Mesodermal cell (in vitro differentiated cells): ENCODE measurements at regions not wholly inside any gene's neighbourhood (a gene's known extent, or its start where the extent isn't known, plus 50 kb on each side); places are given as distances from the start of the nearest gene placed in this dataset.

Experiments used
- H3K27ac ChIP-seq: 2 replicates; pipeline ENCODE4 v1.7.0; 2013; ENCODE audit warnings: mild to moderate bottlenecking, low read depth, low read length, moderate library complexity; ENCODE audit not compliant: severe bottlenecking
- H3K36me3 ChIP-seq: 2 replicates; pipeline ENCODE4 v1.7.1; 2013; ENCODE audit warnings: mild to moderate bottlenecking, low read length, moderate library complexity; ENCODE audit not compliant: control insufficient read depth, insufficient read depth
- H3K4me1 ChIP-seq: one replicate; pipeline ENCODE4 v1.7.1; 2013; ENCODE audit warnings: mild to moderate bottlenecking, low read length; ENCODE audit not compliant: insufficient read depth, control insufficient read depth, poor library complexity, severe bottlenecking
- H3K4me3 ChIP-seq: 2 replicates; pipeline ENCODE4 v1.7.0; 2013; ENCODE audit warnings: low read length, control low read depth, mild to moderate bottlenecking; ENCODE audit not compliant: insufficient read depth, poor library complexity, severe bottlenecking; ENCODE audit errors: extremely low read depth
- H3K9me3 ChIP-seq: 2 replicates; pipeline ENCODE4 v1.7.1; 2013; ENCODE audit warnings: mild to moderate bottlenecking, low read length, moderate library complexity; ENCODE audit not compliant: control insufficient read depth
- WGBS, 2 experiments: methylation state at CpG; one replicate each; pipeline ENCODE4 v1.1.5; 2013; ENCODE audit warnings: missing lambda C conversion rate in 2 of 2; ENCODE audit not compliant: insufficient coverage in 2 of 2; 5-methylcytosine and 5-hydroxymethylcytosine counted together

GRCh38 chr9:15113288-15113687 lies 193.7 kb downstream of the TTC39B start:
- Histone ChIP-seq H3K27ac (no peak overlapping the region), H3K4me3 (no peak overlapping the region), H3K36me3 (no peaks in the 10 kb centered on the region), H3K4me1 (peaks cover 7% of the 10 kb centered on the region), H3K9me3 (no peaks in the 10 kb centered on the region)

GRCh38 chr9:15111071-15111470 lies 195.9 kb downstream of the TTC39B start:
- H3K4me3 ChIP-seq: no peak overlapping the region
- H3K36me3 ChIP-seq: no peaks in the 10 kb centered on the region
- H3K4me1 ChIP-seq: peaks cover under 1% of the 10 kb centered on the region
- no peaks in the 10 kb centered on the region for H3K9me3 ChIP-seq
- H3K27ac ChIP-seq: no peak overlapping the region

GRCh38 chr9:15104826-15105420 lies 194.7 kb upstream of the FREM1 start:
- no peaks in the 10 kb centered on the region for H3K4me1 ChIP-seq
- no peak overlapping the region for H3K27ac ChIP-seq
- no peaks in the 10 kb centered on the region for H3K9me3 ChIP-seq
- 0% methylated on average over 1 of the region's 4 CpGs for WGBS, 2 experiments
- no peaks in the 10 kb centered on the region for H3K36me3 ChIP-seq
- H3K4me3 ChIP-seq: no peak overlapping the region

GRCh38 chr9:15103290-15103689 lies 193.1 kb upstream of the FREM1 start:
- no peaks in the 10 kb centered on the region for H3K36me3 ChIP-seq
- H3K27ac ChIP-seq: no peak overlapping the region
- no peaks in the 10 kb centered on the region for H3K9me3 ChIP-seq
- H3K4me3 ChIP-seq: no peak overlapping the region
- no peaks in the 10 kb centered on the region for H3K4me1 ChIP-seq
- WGBS, 2 experiments: 83 to 94% methylated on average over 1 to 2 of the region's 3 CpGs

- H3K27ac ChIP-seq: no peak overlapping the region
- no peak overlapping the region for H3K4me3 ChIP-seq
- 96 to 100% methylated on average over 6 to 7 of the region's 7 CpGs for WGBS, 2 experiments
- H3K36me3 ChIP-seq: no peaks in the 10 kb centered on the region
- no peaks in the 10 kb centered on the region for H3K4me1 ChIP-seq
- H3K9me3 ChIP-seq: no peaks in the 10 kb centered on the region
These were observed 190.9 kb upstream of the FREM1 start for GRCh38 chr9:15101095-15101494.

GRCh38 chr9:15100571-15100970 lies 190.3 kb upstream of the FREM1 start:
- WGBS, 2 experiments: 50% methylated on average over 2 of the region's 2 CpGs; no CpG with 5 or more reads in 1 of the 2 experiments
- no peak overlapping the region for H3K4me3 ChIP-seq
- no peaks in the 10 kb centered on the region for H3K4me1 ChIP-seq
- H3K36me3 ChIP-seq: no peaks in the 10 kb centered on the region
- H3K27ac ChIP-seq: peak overlapping the region; percentile 62
- H3K9me3 ChIP-seq: no peaks in the 10 kb centered on the region

- no peaks in the 10 kb centered on the region for H3K9me3 ChIP-seq
- no peaks in the 10 kb centered on the region for H3K4me1 ChIP-seq
- H3K36me3 ChIP-seq: no peaks in the 10 kb centered on the region
- no peak overlapping the region for H3K27ac ChIP-seq
- no peak overlapping the region for H3K4me3 ChIP-seq
- 80% methylated on average over 1 of the region's 2 CpGs; no CpG with 5 or more reads in 1 of the 2 experiments for WGBS, 2 experiments
These were observed 186.7 kb upstream of the FREM1 start for GRCh38 chr9:15096972-15097371.

- Histone ChIP-seq H3K27ac (no peak overlapping the region), H3K4me1 (no peaks in the 10 kb centered on the region), H3K4me3 (no peak overlapping the region), H3K36me3 (no peaks in the 10 kb centered on the region), H3K9me3 (no peaks in the 10 kb centered on the region)
- WGBS, 2 experiments: 83% methylated on average over 1 of the region's 3 CpGs; no CpG with 5 or more reads in 1 of the 2 experiments
These were observed 176.6 kb upstream of the FREM1 start for GRCh38 chr9:15086778-15087324.

GRCh38 chr9:15086156-15086763 lies 176.0 kb upstream of the FREM1 start:
- Histone ChIP-seq H3K27ac (no peak overlapping the region), H3K36me3 (no peaks in the 10 kb centered on the region), H3K9me3 (no peaks in the 10 kb centered on the region), H3K4me1 (no peaks in the 10 kb centered on the region), H3K4me3 (no peak overlapping the region)
- 97 to 100% methylated on average over 2 to 6 of the region's 6 CpGs for WGBS, 2 experiments

- Histone ChIP-seq H3K27ac (no peak overlapping the region), H3K4me1 (no peaks in the 10 kb centered on the region), H3K9me3 (no peaks in the 10 kb centered on the region), H3K4me3 (no peak overlapping the region), H3K36me3 (no peaks in the 10 kb centered on the region)
- 83 to 94% methylated on average over 2 to 3 of the region's 4 CpGs for WGBS, 2 experiments
These were observed 171.0 kb upstream of the FREM1 start for GRCh38 chr9:15081021-15081753.

GRCh38 chr9:15080401-15080800 lies 170.2 kb upstream of the FREM1 start:
- H3K4me3 ChIP-seq: no peak overlapping the region
- H3K27ac ChIP-seq: no peak overlapping the region
- H3K4me1 ChIP-seq: no peaks in the 10 kb centered on the region
- no peaks in the 10 kb centered on the region for H3K9me3 ChIP-seq
- 81 to 100% methylated on average over 1 to 3 of the region's 3 CpGs for WGBS, 2 experiments
- H3K36me3 ChIP-seq: no peaks in the 10 kb centered on the region
